ENCODE measurements at regions not wholly inside any gene's neighbourhood (a gene's known extent, or its start where the extent isn't known, plus 50 kb on each side); places are given as distances from the start of the nearest gene placed in this dataset.

DNA sequence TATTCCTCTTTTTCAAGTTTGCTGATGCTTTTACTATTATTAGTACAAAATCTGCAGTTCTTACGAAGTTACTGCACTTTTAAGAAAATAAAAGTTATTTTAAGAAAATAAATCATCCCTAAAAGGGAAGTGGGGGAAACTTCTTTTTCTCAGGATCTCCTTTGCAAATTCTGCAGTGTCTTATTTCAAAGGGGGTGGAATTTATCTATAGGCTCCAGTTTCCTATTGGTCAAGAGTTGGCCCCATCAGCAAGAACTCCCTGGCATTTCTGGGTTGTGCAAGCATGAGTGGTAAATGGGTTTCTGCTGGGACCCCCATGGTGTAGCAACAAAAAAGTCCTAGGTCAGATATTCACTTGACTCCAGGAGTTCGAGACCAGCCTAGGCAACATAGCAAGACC, 136.3 kb upstream of the PRDM1 start:
- no peaks in the 10 kb centered on the region for H3K9me3 ChIP-seq
- H3K36me3 ChIP-seq, result no peaks in the 10 kb centered on the region
- no peak for DNase-seq
- H3K27me3 ChIP-seq, result no peaks in the 10 kb centered on the region
- H3K27ac ChIP-seq, result no peak overlapping the region
- TF ChIP-seq, protein P1, sequence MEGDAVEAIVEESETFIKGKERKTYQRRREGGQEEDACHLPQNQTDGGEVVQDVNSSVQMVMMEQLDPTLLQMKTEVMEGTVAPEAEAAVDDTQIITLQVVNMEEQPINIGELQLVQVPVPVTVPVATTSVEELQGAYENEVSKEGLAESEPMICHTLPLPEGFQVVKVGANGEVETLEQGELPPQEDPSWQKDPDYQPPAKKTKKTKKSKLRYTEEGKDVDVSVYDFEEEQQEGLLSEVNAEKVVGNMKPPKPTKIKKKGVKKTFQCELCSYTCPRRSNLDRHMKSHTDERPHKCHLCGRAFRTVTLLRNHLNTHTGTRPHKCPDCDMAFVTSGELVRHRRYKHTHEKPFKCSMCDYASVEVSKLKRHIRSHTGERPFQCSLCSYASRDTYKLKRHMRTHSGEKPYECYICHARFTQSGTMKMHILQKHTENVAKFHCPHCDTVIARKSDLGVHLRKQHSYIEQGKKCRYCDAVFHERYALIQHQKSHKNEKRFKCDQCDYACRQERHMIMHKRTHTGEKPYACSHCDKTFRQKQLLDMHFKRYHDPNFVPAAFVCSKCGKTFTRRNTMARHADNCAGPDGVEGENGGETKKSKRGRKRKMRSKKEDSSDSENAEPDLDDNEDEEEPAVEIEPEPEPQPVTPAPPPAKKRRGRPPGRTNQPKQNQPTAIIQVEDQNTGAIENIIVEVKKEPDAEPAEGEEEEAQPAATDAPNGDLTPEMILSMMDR (IDR thresholded peaks at IDR 0.05), result no peak
- TF ChIP-seq POLR2A (IDR thresholded peaks at IDR 0.05), result no peak
- H3K4me1 ChIP-seq, result no peaks in the 10 kb centered on the region
- no peak overlapping the region for H3K4me3 ChIP-seq
- intact Hi-C loops (cut with DNase I; ENCODE audit: low total_unique reads), result no loop called here

DNA sequence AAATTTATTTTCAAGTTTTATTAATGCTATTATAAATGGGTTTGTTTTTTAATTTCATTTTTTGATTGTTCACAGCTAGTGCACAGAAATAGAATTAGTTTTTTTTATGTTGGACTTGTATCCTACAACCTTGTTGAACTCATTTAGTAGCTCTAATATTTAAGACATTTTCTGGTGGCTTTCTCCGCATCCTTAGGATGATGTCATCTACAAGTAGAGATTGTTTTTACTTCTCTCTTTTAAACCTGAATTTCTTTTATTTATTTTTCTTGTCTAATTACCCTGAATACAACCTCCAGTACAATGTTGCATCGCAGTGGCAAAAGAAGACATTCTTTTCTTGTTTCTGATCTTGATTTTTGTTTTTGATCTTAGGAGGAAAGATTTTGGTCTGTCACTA, 142.6 kb upstream of the PRDM1 start:
- TF ChIP-seq, protein P1 (IDR thresholded peaks at IDR 0.05), result no peak
- no peak for TF ChIP-seq POLR2A (IDR thresholded peaks at IDR 0.05)
- H3K4me3 ChIP-seq, result no peak overlapping the region
- intact Hi-C loops (cut with DNase I; ENCODE audit: low total_unique reads), result no loop called here

DNA sequence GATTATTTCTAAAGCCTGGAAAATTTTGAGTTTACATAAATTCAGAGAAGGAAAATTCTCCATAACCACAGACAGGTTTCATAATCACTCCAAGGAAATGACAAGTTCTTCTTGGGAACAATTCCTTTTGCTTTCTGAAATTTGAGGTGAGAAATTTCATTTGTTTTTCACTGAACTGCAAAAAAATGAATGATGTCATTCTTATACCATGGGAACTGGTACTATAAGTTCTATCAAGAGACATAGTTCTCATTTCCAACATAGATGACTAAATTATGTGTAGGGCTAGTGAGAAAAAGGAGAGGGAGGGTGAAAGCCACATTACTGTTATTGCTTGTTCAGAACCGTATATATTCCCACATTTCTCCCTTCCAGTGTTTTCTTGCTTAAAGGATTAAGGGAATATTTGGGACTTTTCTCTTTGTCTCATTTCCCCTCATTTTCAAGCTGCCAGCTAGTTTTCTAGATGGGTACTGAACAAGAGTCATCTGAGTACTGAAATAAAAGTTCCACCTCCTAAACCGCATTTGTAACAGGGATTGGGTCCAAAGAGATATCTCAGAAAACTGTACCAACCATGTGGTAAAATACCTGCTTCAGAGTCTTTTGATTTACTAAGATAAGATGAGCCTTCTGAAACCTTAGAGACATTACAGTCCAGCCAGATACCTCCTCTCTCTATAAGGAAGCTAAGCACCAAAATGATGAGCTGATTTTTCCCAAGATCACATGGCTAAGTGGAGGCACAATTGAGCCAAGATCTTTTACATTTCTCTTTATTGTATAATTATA, 144.3 kb upstream of the PRDM1 start:
- no peak for TF ChIP-seq POLR2A (IDR thresholded peaks at IDR 0.05)
- TF ChIP-seq, protein P1 (IDR thresholded peaks at IDR 0.05), result no peak
- no peak overlapping the region for H3K27ac ChIP-seq
- no peaks in the 10 kb centered on the region for H3K27me3 ChIP-seq
- no peaks in the 10 kb centered on the region for H3K36me3 ChIP-seq
- H3K4me1 ChIP-seq, result no peaks in the 10 kb centered on the region
- intact Hi-C loops (cut with DNase I; ENCODE audit: low total_unique reads), result no loop called here
- DNase-seq, result no peak
- H3K4me3 ChIP-seq, result no peak overlapping the region
- H3K9me3 ChIP-seq, result no peaks in the 10 kb centered on the region

More for the DNA sequence above, 142.6 kb upstream of the PRDM1 start:
- no peaks in the 10 kb centered on the region for H3K4me1 ChIP-seq
- H3K9me3 ChIP-seq, result no peaks in the 10 kb centered on the region
- DNase-seq, result no peak
- H3K36me3 ChIP-seq, result no peaks in the 10 kb centered on the region
- H3K27ac ChIP-seq, result no peak overlapping the region
- H3K27me3 ChIP-seq, result no peaks in the 10 kb centered on the region

DNA sequence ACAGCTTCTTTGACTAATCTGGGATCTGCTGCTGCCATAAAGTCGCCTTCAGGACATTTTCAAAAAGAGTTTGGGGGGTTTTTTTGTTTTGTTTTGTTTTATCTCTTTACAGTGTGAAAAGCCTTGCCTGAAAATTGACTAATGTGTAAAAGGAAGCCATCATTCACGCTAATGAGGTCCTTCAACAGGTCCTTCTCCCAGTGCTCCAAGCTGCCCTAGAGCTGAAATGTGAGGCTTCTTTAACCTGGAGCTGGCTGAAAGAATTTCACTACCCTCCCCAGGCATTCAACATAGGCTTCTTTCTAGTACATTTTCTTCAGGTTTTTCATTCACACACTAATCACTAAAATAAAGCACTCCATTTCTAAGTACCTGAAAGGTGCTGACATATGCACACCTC, 145.1 kb upstream of the PRDM1 start:
- Histone ChIP-seq H3K27me3 (no peaks in the 10 kb centered on the region), H3K27ac (no peak overlapping the region), H3K9me3 (no peaks in the 10 kb centered on the region), H3K36me3 (no peaks in the 10 kb centered on the region), H3K4me3 (no peak overlapping the region), H3K4me1 (no peaks in the 10 kb centered on the region)
- no peak for TF ChIP-seq POLR2A (IDR thresholded peaks at IDR 0.05)
- TF ChIP-seq, protein P1 (IDR thresholded peaks at IDR 0.05), result no peak
- no peak for DNase-seq
- intact Hi-C loops (cut with DNase I; ENCODE audit: low total_unique reads), result no loop called here

DNA sequence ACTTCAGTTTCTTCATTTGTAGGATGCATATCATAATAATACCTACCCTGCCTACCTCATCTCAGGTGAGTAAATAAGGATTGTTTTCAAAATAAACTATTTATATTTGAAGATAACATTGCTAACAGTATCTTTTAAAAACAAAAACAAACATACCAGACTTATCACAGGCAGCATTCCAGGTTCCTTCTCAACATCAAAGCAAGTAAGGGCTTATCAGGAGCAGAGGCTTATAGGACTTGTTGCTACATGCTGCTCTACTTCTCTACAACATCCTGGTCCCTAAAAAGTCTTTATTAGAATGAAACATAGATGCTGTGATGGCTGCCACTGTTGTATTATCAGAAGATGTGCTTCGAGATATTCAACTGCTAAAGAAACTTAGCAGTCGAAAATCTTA, 149.2 kb upstream of the PRDM1 start:
- Histone ChIP-seq H3K27ac (no peak overlapping the region), H3K27me3 (no peaks in the 10 kb centered on the region), H3K4me1 (no peaks in the 10 kb centered on the region), H3K9me3 (no peaks in the 10 kb centered on the region), H3K36me3 (no peaks in the 10 kb centered on the region), H3K4me3 (no peak overlapping the region)
- intact Hi-C loops (cut with DNase I; ENCODE audit: low total_unique reads), result no loop called here
- TF ChIP-seq, protein P1 (IDR thresholded peaks at IDR 0.05), result no peak
- TF ChIP-seq POLR2A (IDR thresholded peaks at IDR 0.05), result no peak
- no peak for DNase-seq
